DMS 273 (cell line): ENCODE measurements at regions not wholly inside any gene's neighbourhood (a gene's known extent, or its start where the extent isn't known, plus 50 kb on each side); places are given as distances from the start of the nearest gene placed in this dataset.
"Not testable (repeated sequence)": the region's sequence is repeated elsewhere in the genome, so short reads cannot be mapped to it uniquely, and the experiment has no call there.

Experiments
- DNase-seq: peaks from one replicate; lab custom pipeline; 2025; ENCODE audit not compliant: unreplicated experiment; lab: John Stamatoyannopoulos, UW

DNA sequence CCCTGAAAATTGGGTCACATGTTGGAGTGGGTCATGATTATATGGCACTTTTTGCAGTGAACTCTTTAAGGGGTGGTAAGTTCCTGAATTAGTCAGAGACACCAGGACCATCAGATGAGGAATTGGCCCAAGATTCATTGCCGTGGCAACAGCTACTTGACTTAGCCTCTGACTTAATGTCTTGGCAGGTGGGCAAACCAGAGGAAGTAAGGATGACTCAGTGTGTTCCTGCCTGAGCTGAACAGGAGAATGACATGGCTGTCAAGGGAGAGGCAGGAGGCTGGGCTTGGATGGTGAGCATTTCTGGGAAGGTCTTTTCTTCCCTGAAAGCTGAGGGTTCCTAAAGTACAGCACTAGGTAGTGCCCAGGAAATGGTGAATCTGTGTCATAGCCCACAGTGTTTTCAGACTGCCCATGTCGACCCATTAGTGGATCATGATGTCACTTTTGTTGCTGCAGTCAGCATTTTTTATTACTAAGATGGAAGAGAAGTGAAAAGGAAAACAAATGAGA, 170.1 kb upstream of the PWP1 start:
- DNase-seq: peak; percentile 60

DNA sequence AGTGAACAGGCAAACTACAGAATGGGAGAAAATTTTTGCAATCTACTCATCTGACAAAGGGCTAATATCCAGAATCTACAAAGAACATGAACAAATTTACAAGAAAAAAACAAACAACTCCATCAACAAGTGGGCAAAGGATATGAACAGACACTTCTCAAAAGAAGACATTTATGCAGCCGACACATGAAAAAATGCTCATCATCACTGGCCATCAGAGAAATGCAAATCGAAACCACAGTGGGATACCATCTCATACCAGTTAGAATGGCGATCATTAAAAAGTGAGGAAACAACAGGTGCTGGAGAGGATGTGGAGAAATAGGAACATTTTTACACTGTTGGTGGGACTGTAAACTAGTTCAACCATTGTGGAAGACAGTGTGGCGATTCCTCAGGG, 167.8 kb upstream of the PWP1 start:
- DNase-seq: not testable (repeated sequence)

DNA sequence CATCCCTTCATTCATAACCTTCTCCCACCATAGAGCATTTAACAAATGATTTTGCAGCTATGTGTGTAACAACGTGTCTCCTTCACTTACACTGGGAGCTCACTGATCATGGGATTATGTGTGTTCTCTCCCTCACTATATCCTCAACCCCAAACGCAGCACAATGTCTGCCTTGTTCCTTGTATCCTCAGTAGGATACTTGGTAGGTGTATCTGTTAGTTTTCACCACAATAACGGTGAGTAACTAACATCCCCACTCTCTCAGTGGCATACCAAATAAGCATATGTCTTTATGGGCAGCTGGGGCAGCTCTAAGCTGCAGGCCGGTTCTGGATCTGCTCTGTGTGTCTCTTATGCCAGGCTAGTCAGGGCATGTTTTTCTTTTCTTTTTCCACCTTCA, 166.7 kb upstream of the PWP1 start:
- no peak for DNase-seq

DNA sequence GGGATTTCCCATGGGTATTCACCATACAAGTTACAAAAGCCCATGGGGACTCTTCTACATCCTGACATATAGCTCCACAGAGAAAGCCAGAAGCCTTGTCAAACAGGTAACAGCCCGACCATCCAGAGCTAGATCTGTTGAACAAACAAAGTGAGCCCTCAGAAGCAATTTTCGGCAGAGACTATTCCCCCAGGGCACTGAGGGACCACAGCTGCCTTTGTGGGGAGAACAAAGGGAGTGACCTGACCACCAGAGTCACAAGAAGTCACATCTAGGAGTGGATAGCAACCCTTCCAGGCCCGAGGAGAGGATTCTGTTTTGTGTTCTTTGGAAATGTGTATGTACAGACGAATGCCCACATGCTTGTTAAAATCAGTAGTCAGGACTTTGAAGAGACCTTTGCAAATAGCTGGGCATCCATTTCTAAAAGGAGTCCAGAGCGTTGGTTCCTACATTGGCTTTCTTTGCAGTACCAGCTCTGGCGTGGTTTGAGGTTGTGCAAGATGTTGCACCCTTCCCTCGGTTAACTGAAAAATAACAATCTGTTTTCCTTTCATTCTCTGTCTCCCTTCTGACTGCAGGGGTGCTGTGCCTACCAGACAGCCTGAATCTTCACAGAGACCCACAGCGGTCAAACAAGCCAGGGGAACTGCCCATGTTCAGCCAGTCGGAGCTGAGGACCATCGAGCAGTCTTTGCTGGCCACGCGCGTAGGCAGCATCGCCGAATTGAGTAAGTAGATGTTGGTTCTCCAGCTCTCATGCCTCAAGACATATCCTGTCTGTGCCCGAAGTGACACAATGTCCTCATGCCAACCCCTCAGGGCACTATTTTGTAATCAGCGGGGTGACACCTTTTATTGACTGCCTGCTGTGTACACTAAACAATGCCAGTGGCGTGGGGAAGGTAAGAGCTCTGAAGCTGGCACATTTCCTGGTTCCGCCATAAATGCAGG, 165.4 kb upstream of the PWP1 start:
- DNase-seq: no peak

DNA sequence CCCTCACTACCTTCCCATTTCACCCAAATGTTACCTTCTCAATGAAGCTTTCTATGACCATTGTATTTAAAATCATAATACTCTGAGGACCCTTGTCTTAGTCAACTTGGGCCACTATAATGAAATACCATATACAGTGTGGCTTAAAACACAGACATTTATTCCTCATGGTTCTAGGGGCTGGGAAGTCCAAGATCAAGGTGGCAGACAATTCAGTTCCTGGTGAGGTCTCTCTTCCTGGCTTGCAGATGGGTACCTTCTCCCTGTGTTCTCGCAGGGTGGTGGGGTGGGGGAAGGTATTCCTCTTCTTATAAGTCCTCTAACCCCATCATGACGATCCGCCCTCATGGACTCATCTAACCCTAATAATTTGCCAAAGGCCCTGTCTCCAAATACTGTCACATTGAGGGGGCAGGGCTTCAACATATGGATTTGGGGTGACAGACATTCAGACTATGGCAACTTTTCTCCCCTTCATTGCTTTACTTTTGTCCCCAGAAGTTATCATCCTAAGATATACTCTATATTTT, 163.7 kb upstream of the PWP1 start:
- no peak for DNase-seq

DNA sequence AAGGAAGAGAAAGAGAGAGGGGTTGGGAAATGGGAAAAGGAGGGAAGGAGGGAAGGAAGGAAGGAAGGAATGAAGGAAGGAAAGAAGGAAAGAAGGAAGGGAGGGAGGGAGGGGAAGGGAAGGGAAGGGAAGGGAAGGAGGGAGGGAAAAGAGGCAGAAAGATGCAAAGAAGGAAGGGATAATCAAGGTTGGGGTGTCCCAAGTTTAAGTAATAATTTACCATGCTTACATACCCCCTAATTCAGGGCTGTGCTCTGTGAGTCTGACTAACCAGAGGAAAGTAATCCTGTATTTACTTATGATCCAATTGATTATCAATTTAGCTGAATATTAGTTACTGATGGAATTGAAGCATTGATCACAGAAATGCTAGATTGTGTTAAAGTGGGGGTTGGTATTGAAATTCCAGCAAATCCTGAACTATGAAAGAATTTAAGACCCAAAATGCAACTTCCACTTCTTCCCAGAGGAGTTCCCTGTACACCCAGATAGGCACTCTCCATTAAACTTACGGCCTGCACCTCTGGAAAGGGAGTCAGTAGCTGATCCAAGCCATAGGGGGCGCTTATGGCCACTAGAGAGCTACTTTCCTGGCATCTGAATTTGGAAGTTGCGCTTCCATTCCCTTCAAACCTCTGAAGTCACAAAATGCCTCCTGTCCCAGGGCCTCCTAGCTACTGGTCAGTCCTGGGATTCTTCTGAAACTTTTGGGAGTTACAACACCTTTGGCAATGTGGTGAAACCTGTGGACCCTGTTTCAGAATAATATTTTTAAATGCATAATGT, 162.7 kb upstream of the PWP1 start:
- peak; percentile 23 for DNase-seq

DNA sequence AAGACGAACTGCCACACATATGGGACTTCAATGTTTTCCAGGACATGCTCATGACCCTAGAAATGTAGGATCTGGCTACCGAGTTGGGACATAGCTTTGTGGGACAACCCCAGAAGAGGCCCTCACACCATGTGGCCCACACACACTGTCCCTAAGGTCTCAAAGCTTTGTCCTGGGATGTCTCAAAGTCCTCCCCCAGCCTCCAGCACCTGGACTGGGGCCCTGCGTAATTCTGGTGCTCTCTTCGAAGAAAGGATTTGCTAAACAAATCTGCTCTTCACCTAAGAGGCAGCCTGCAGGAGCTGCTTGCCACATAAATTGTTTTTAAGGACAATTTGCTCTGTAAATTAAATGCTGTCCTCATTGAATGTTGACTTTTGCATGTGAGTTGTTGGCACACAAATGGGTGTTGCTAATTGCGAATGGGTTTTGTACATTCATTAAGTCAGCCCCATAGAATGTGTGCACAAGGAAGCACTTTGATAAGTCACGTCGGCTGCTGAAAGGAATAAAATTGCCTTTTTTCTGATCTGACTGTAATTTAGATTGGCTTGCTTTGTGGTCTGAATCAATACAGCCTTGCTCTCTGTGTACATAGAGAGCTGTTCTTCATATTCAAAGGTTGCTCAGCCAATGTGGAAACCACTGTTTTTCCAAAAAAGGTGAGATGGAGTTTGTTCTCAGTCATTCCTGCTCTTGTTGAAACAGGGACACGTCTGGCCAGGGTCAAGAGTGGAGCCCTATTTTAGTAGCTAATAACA, 161.6 kb upstream of the PWP1 start:
- DNase-seq: no peak

DNA sequence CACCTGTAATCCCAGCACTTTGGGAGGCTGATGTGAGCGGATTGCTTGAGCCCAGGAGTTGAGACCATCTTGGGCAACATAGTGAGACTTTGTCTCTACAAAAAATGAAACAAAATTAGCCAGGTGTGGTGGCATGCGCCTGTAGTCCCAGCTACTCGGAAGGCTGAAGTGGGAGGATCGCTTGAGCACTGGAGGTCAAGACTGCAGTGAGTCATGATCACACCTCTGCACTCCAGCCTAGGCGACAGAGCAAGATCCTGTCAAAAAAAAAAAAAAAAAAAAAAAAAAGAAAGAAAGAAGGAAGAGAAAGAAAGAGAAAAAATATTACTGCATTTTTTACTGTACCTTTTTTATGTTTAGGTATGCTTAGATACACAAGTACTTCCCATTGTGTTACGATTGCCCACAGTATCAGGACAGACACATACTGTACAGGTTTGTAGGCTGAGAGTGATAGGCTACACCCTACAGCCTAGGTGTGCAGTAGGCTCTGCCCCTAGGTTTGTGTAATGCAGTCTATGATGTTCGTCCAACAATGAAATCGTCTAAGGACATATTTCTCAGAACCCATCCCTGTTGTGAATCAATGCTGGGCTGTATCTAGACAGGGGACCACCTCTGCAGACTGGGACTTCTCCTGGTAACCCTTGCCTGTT, 160.4 kb upstream of the PWP1 start:
- no peak for DNase-seq

DNA sequence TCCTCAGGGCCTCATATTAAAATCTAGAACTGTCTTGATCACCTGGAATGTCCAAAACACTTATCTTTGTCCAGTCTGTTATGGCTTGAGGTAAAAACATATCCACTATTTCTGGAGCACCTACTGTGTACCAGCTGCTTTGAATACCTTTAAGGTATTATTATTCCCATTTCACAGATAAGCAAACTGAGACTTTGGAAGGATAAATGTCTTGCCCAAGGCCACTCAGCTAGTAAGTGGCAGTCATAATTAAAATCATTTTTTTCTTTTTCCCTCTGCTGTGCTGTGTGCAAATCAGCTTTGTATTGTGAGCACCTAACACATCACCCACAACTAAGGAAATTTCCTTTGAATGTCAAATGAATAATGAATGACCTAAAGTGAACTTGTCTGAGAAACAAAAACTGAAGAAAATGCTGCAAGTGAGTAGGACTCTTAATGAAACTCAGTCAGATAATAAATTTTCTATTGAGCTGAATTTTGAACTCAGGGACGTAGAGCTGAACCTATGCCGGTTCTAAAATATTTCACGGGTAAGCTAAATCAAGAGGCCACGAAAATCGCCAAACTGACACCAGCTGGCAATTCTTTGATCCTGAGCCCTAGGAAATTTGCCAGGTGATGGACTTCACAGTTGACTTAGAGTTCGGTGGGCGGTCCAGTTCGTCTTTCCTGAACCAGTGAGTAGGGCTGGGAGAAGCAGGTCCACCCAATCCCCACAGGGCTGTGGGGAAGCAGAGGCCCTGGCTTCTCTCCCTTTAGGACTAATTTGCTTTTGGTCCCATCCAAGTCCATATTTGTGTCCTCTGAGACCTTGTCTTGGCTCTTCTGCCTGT, 159.7 kb upstream of the PWP1 start:
- DNase-seq: no peak

DNA sequence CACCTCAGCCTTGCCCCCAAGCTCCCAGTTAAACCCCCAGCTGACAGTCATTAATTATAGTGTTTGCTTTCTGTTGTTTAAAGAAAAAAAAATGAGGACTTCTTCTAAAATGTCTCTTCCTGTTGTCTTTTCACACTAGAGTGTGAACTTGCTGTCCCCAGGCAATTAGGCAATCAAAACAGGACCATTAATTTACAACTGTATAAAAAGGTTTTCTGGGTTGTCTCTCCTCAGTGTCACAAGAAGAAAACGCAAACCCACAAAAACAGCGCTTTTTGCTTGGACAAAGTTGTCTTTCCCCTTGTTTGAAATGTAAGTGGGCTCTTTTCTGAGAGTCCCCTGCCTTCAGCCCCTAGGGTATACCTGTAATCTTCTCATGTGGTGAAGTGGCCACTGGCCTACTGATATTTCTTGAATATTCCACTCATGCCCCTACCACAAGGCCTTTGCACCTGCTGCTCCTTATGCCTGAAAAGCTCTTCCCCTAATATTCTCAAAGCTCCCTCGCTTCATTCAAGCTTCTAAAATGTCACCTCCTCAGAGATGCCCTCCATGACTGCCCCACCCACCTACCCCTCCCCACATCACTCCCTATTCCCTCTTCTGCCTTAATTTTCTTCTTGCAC, 158.9 kb upstream of the PWP1 start:
- DNase-seq: no peak

DNA sequence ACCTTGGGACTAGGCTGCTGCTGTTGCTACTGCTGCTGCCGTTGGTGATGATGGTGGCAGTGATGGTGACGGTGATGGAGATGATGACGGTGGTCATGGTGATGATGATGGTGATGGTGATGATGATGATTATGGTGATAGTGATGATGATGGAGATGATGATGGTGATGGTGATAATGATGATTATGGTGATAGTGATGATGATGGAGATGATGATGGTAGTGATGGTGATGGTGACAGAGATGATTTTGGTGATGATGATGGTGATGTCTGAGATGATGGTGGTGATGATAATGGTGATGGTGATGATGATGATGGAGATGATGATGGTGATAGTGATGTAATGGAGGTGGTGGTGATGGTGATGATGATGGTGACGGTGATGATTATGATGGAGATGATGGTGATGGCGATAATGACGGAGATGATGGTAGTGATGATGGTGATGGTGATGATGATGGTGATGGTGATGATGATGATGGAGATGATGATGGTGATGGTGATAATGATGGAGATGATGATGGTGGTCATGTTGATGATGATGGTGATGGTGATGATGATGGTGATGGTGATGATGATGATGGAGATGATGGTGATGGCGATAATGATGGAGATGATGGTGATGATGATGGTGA, 156.8 kb upstream of the PWP1 start:
- DNase-seq: no peak

DNA sequence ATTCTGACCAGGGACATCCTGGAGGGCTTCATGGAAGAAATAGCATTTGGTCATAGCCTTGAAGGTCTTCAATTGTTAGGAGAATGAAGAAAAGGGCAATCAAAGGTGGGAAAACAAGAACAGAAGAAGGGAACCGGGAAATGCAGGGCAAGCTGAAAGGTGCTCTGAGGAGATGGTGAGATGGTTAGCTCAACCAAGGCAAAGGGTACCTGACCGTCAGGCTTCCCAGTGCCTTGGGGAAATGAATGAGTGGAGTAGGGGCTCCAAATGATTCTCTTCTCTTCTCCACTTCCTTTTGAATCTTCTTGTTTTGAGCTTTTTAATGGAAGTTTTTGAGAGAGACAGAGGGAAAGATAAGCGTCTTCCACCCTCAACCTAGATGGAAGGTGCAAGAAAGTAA, 155.6 kb upstream of the PWP1 start:
- DNase-seq: no peak

DNA sequence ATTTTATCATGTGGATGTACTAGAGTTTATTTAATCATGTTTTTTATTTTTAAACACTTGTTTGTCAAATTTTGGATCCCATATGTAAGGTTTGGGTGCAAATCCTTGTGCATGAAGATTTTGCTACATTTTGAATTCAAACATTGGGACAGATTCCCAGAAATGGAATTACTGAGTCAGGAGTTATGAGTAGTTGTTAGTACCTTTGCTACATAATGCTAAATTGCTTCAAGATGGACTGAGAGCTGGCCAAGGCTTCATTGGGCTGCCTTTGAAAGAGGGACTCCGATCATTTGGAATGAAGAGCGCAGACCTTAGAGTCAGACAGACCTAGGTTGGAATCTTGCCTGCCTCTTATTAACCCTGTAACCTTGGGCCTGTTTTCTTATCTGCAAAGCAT, 154.9 kb upstream of the PWP1 start:
- no peak for DNase-seq

DNA sequence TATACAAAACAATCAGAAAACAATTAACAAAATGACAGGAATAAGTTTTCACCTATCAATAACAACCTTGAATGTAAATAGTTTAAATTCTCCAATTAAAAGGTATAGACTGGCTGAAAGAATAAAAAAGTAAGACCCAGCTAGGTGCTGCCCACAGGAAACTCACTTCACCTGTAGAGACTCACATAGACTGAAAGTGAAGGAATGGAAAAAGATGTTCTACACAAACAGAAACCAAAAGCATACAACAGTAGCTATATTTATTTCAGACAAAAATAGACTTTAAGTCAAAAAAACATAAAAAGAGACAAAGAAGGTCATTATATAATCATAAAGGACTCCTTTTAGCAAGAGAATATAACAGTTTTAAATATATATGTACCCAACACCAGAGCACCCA, 152.4 kb upstream of the PWP1 start:
- DNase-seq: no peak

DNA sequence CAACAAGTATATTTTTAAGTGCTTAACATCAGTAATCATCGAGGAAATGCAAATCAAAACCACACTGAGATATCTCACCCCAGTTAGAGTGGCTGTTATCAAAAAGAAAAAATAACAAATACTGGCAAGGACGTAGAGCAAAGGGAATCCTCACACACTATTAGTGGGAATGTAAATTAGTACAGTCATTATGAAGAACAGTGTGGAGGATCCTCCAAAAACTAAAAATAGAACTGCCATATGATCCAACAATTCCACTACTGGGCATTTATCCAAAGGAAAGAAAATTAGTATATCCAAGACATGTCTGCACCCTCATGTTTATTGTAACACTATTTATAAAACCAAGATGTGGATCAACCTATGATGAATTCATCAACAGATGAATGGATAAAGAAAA, 149.0 kb upstream of the PWP1 start:
- DNase-seq: peak; percentile 7

DNA sequence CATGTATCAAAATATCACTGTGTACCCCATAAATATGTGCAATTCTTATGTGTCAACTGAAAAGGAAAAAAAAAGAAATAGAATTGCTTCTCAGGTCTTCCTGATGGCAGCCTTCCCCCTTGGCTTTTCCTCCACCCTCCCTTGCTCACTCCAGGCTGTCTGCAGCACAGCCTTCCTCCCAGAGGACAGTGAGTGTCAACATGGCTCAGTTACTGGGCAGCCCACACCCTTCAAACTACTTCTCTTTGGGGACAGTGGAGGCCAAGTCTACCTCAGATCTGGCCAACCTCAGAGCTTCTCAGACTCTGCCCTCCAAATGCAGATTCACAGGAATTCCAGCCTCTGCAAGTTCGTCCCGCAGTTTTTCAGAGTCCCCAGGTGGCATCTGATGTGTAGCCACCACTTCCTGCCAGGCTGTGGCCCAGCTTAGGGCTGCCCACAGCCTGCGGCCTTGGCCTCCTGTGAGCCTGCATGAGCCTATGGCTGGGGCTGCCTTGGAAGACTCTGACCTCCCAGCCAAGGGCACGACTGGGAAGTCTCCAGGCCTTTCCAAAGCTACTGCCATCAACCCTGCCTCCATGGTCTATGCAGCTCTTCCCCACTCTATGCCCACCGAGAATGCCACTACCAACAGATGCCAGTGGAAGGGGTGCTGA, 148.0 kb upstream of the PWP1 start:
- DNase-seq: no peak

DNA sequence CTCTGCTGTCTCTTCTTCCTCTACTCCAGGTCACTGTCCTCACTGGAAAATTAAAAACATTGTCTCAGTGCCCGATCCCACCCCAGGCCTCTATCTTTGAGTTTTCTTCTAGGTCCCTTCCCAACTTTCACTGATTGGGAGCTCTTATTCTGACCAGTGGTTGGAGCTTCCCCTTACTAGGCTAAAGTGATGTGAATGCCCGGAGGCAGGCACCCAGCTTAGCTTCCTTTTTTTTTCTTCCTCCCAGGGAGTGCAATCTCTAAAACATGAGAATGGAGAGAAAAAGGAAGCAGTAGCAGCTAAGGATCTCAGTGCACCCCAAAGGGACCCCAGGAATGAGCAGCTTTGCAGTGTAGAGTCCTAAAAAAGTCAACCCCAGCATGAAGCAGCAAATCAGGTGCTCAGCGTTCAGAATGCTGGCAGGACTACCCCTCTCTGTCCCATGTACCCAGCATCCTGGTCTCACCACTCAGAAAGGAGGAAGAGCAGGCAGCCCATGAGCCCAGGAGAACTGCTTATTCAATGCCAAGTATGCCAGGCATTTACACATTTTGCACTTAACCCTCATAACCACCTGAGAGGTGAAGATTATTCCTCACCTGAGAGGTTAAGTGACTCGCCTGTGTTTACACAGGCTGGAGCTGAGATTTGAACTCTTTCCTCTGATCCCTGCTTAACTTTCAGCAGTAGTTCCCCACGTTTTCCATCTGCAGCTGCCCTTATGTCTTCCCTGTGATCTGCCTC, 146.2 kb upstream of the PWP1 start:
- no peak for DNase-seq
